WTC11 (cell line): ENCODE measurements at regions not wholly inside any gene's neighbourhood (a gene's known extent, or its start where the extent isn't known, plus 50 kb on each side); places are given as distances from the start of the nearest gene placed in this dataset.

ENCODE experiments used
- ATAC-seq: fragments of 200-7000 bp; cut with Tn5 transposase; 2 replicates; pipeline ENCODE4 v1.10.0; 2021; ENCODE audit warnings: mild to moderate bottlenecking, moderate library complexity
- CTCF ChIA-PET: fragments of 300-600 bp; sonication (Branson Sonifier 250); formaldehyde crosslinking; loops from one replicate; lab custom pipeline; 2021; ENCODE audit warnings: antibody characterized with exemption; lab: Charles Lee
- POLR2A ChIA-PET: fragments of 350-600 bp; sonication (Branson Sonifier 250); formaldehyde crosslinking; loops from one replicate; lab custom pipeline; 2021; ENCODE audit warnings: antibody characterized with exemption; lab: Charles Lee
- DNase-seq: peaks from one replicate; pipeline ENCODE4 v3.0.0; 2021; ENCODE audit warnings: low spot score
- H3K27ac Mint-ChIP-seq: 2 replicates; pipeline ENCODE4 v1.8.0; 2021; ENCODE audit warnings: mixed read lengths
- H3K27me3 Mint-ChIP-seq: 2 replicates; pipeline ENCODE4 v1.8.0; 2021; ENCODE audit warnings: low read depth, mild to moderate bottlenecking, moderate library complexity, mixed read lengths
- H3K36me3 Mint-ChIP-seq: 2 replicates; pipeline ENCODE4 v1.8.0; 2021; ENCODE audit warnings: mixed read lengths
- H3K4me1 Mint-ChIP-seq: 2 replicates; pipeline ENCODE4 v1.8.0; 2022; ENCODE audit warnings: mixed read lengths
- H3K4me3 Mint-ChIP-seq: 2 replicates; pipeline ENCODE4 v1.8.0; 2021; ENCODE audit warnings: mild to moderate bottlenecking, moderate library complexity, mixed read lengths
- H3K9me3 Mint-ChIP-seq: 2 replicates; pipeline ENCODE4 v1.8.0; 2021; ENCODE audit warnings: mixed read lengths
- ARID4B ChIP-seq: sonication (generic); formaldehyde crosslinking; IDR thresholded peaks from 2 replicates; pipeline ENCODE4 v1.8.0; 2023; ENCODE audit warnings: missing genetic modification reagents, mild to moderate bottlenecking, borderline replicate concordance
- ATF2 ChIP-seq: sonication (generic); formaldehyde crosslinking; IDR thresholded peaks from 2 replicates; pipeline ENCODE4 v1.8.1; 2022; ENCODE audit warnings: low read depth, missing genetic modification reagents, borderline replicate concordance
- CTCF ChIP-seq: fragments of 200-600 bp; IDR thresholded peaks from 2 replicates; pipeline ENCODE4 v1.8.0; 2022; ENCODE audit warnings: antibody characterized with exemption
- E2F4 ChIP-seq: sonication (generic); formaldehyde crosslinking; IDR thresholded peaks from 2 replicates; pipeline ENCODE4 v1.8.1; 2022; ENCODE audit warnings: low read depth, mild to moderate bottlenecking, moderate library complexity, missing genetic modification reagents, borderline replicate concordance
- E2F5 ChIP-seq: sonication (generic); formaldehyde crosslinking; IDR thresholded peaks from 2 replicates; pipeline ENCODE4 v1.8.1; 2022; ENCODE audit warnings: mild to moderate bottlenecking, moderate library complexity, missing genetic modification reagents
- ELF4 ChIP-seq: sonication (generic); formaldehyde crosslinking; IDR thresholded peaks from 2 replicates; pipeline ENCODE4 v1.8.1; 2022; ENCODE audit warnings: low read depth, mild to moderate bottlenecking, moderate library complexity, missing genetic modification reagents
- EMX1 ChIP-seq: fragments of 250-450 bp; sonication (Bioruptor Pico); IDR thresholded peaks from 2 replicates; pipeline ENCODE4 v1.8.0; 2021; ENCODE audit warnings: mild to moderate bottlenecking
- FOXJ3 ChIP-seq: sonication (generic); formaldehyde crosslinking; IDR thresholded peaks from 2 replicates; pipeline ENCODE4 v1.9.0; 2021; ENCODE audit warnings: missing genetic modification reagents, mild to moderate bottlenecking, borderline replicate concordance
- GRHL2 ChIP-seq: fragments of 250-450 bp; sonication (Bioruptor Pico); IDR thresholded peaks from 2 replicates; pipeline ENCODE4 v1.8.0; 2022; ENCODE audit warnings: mild to moderate bottlenecking, moderate library complexity; ENCODE audit not compliant: insufficient replicate concordance, severe bottlenecking
- HMGXB4 ChIP-seq: sonication (generic); formaldehyde crosslinking; IDR thresholded peaks from 2 replicates; pipeline ENCODE4 v1.8.1; 2023; ENCODE audit warnings: mild to moderate bottlenecking, moderate library complexity, missing genetic modification reagents
- KAT7 ChIP-seq: sonication (generic); formaldehyde crosslinking; IDR thresholded peaks from 2 replicates; pipeline ENCODE4 v1.8.1; 2023; ENCODE audit warnings: missing genetic modification reagents, mild to moderate bottlenecking, borderline replicate concordance
- SOX15 ChIP-seq: fragments of 250-450 bp; sonication (Bioruptor Pico); IDR thresholded peaks from 2 replicates; pipeline ENCODE4 v1.9.0; 2021; ENCODE audit warnings: mild to moderate bottlenecking
- TCF7 ChIP-seq: sonication (generic); formaldehyde crosslinking; IDR thresholded peaks from 2 replicates; pipeline ENCODE4 v1.8.0; 2022; ENCODE audit warnings: mild to moderate bottlenecking, low read depth, missing genetic modification reagents, moderate library complexity
- TEAD1 ChIP-seq: sonication (generic); formaldehyde crosslinking; IDR thresholded peaks from 2 replicates; pipeline ENCODE4 v1.8.0; 2022; ENCODE audit warnings: mild to moderate bottlenecking, missing genetic modification reagents
- USF1 ChIP-seq: sonication (generic); formaldehyde crosslinking; IDR thresholded peaks from 2 replicates; pipeline ENCODE4 v1.8.0; 2022; ENCODE audit warnings: mild to moderate bottlenecking, missing genetic modification reagents
- ZBTB43 ChIP-seq: sonication (generic); formaldehyde crosslinking; IDR thresholded peaks from 2 replicates; pipeline ENCODE4 v1.8.1; 2023; ENCODE audit warnings: mild to moderate bottlenecking, missing genetic modification reagents
- ZNF396 ChIP-seq: fragments of 250-450 bp; sonication (Bioruptor Pico); IDR thresholded peaks from 2 replicates; pipeline ENCODE4 v1.8.0; 2021; ENCODE audit warnings: mild to moderate bottlenecking, moderate library complexity, borderline replicate concordance
- ZNF423 ChIP-seq: fragments of 250-450 bp; sonication (Bioruptor Pico); IDR thresholded peaks from 2 replicates; pipeline ENCODE4 v2.1.2; 2022; ENCODE audit warnings: mild to moderate bottlenecking, moderate library complexity
- ZSCAN18 ChIP-seq: fragments of 250-450 bp; sonication (Bioruptor Pico); IDR thresholded peaks from 2 replicates; pipeline ENCODE4 v2.1.2; 2022; ENCODE audit warnings: mild to moderate bottlenecking, moderate library complexity

- H3K27me3 Mint-ChIP-seq = no peaks in the 10 kb centered on the region; the same call in 1 of the 2 replicates
- CTCF ChIA-PET = no interaction called here
- H3K4me3 Mint-ChIP-seq = no peak overlapping the region
- H3K36me3 Mint-ChIP-seq = peaks cover 8% of the 10 kb centered on the region
- no peak for TF ChIP-seq TEAD1 (CRISPR knock-in tag)
- no peak for TF ChIP-seq ARID4B (CRISPR knock-in tag)
- TF ChIP-seq EMX1 = no peak
- no peak for TF ChIP-seq CTCF
- no peak for TF ChIP-seq USF1
- no peak for TF ChIP-seq ZSCAN18
- TF ChIP-seq KAT7 (CRISPR knock-in tag) = no peak
- no peak for TF ChIP-seq GRHL2 (CRISPR knock-in tag)
- TF ChIP-seq SOX15 (CRISPR knock-in tag) = no peak
- TF ChIP-seq ZBTB43 (CRISPR knock-in tag) = no peak
- no peak for TF ChIP-seq ZNF396 (CRISPR knock-in tag)
- no peak for TF ChIP-seq FOXJ3
- no peak for TF ChIP-seq E2F5 (CRISPR knock-in tag)
- TF ChIP-seq ZNF423 (CRISPR knock-in tag) = no peak
- no peak for TF ChIP-seq HMGXB4 (CRISPR knock-in tag)
- no peak for TF ChIP-seq ATF2 (CRISPR knock-in tag)
- TF ChIP-seq ELF4 (CRISPR knock-in tag) = no peak
- TF ChIP-seq E2F4 (CRISPR knock-in tag) = no peak
- no peak for TF ChIP-seq TCF7 (CRISPR knock-in tag)
- TF ChIP-seq, all 79 proteins: peak for 0
- Mint-ChIP-seq H3K4me1 (peaks cover 15% of the 10 kb centered on the region), H3K9me3 (peaks cover 12% of the 10 kb centered on the region), H3K27ac (no peak overlapping the region)
- POLR2A ChIA-PET = no interaction called here
- ATAC-seq (no peak), DNase-seq (no peak)
Measured at GRCh38 chr6:164185471-164185871, 771.0 kb downstream of the QKI start.
